ENCODE measurements at regions not wholly inside any gene's neighbourhood (a gene's known extent, or its start where the extent isn't known, plus 50 kb on each side); places are given as distances from the start of the nearest gene placed in this dataset.
"Not testable (repeated sequence)": the region's sequence is repeated elsewhere in the genome, so short reads cannot be mapped to it uniquely, and the experiment has no call there.

GRCh38 chr12:78519422-78519821, 345.2 kb upstream of the SYT1 start:
- DNase-seq: no peak

- DNase-seq: no peak
Observed at GRCh38 chr12:78530100-78530765, 334.3 kb upstream of the SYT1 start.

- DNase-seq: no peak
Observed at GRCh38 chr12:78531831-78532458, 332.6 kb upstream of the SYT1 start.

- DNase-seq: no peak
Observed at GRCh38 chr12:78534311-78534710, 330.3 kb upstream of the SYT1 start.

- DNase-seq: no peak
Observed at GRCh38 chr12:78540606-78541336, 323.8 kb upstream of the SYT1 start.

- no peak for DNase-seq
Observed at GRCh38 chr12:78550831-78551230, 313.7 kb upstream of the SYT1 start.

GRCh38 chr12:78555802-78556201, 308.8 kb upstream of the SYT1 start:
- DNase-seq: no peak

- DNase-seq: no peak
Observed at GRCh38 chr12:78556651-78557050, 307.9 kb upstream of the SYT1 start.

GRCh38 chr12:78559416-78559815, 305.2 kb upstream of the SYT1 start:
- no peak for DNase-seq

- no peak for DNase-seq
Observed at GRCh38 chr12:78559886-78560285, 304.7 kb upstream of the SYT1 start.

GRCh38 chr12:78560633-78561032, 303.9 kb upstream of the SYT1 start:
- DNase-seq: no peak

- DNase-seq: peak in 1 of 2 donors; percentile 0
Observed at GRCh38 chr12:78562368-78563205, 302.0 kb upstream of the SYT1 start.

GRCh38 chr12:78563826-78564225, 300.7 kb upstream of the SYT1 start:
- no peak for DNase-seq

- no peak for DNase-seq
Observed at GRCh38 chr12:78566456-78566855, 298.1 kb upstream of the SYT1 start.

GRCh38 chr12:78568321-78569020, 296.1 kb upstream of the SYT1 start:
- no peak for DNase-seq

GRCh38 chr12:78571953-78572352, 292.6 kb upstream of the SYT1 start:
- DNase-seq: no peak

- DNase-seq: not testable (repeated sequence)
Observed at GRCh38 chr12:78575208-78575607, 289.4 kb upstream of the SYT1 start.

GRCh38 chr12:78579846-78580245, 284.7 kb upstream of the SYT1 start:
- no peak for DNase-seq

GRCh38 chr12:78580296-78580695, 284.3 kb upstream of the SYT1 start:
- no peak for DNase-seq

- DNase-seq: peak in 1 of 2 donors; percentile 1
Observed at GRCh38 chr12:78584695-78585094, 279.9 kb upstream of the SYT1 start.

- no peak for DNase-seq
Observed at GRCh38 chr12:78585132-78585531, 279.4 kb upstream of the SYT1 start.

GRCh38 chr12:78586790-78587189, 277.8 kb upstream of the SYT1 start:
- no peak for DNase-seq
